ENCODE measurements at regions not wholly inside any gene's neighbourhood (a gene's known extent, or its start where the extent isn't known, plus 50 kb on each side); places are given as distances from the start of the nearest gene placed in this dataset.
A peak's percentile ranks its signal among the peaks of the same experiment; 100 is the strongest.

GRCh38 chr20:22285555-22285954, 298.8 kb downstream of the FOXA2 start:
- TF ChIP-seq EZH2 (IDR thresholded peaks at IDR 0.05; ENCODE audit: low read length) (no peak), CTCF (optimal IDR thresholded peaks at IDR 0.05 in 1 of 3, IDR thresholded peaks at IDR 0.05 in 1 of 3, conservative IDR thresholded peaks at IDR 0.05 in 1 of 3; ENCODE audit: extremely low read depth in 1 of 3, insufficient read depth in 2 of 3, low read length in 3 of 3) (peak in 2 of 3 experiments; percentile 20 to 48)
